GM12878 (cell line): ENCODE measurements at regions not wholly inside any gene's neighbourhood (a gene's known extent, or its start where the extent isn't known, plus 50 kb on each side); places are given as distances from the start of the nearest gene placed in this dataset.

Source experiments
- CTCF ChIP-seq, 3 experiments: IDR thresholded peaks in 2 of 3; conservative IDR thresholded peaks in 1 of 3; 2 replicates each; pipeline ENCODE4 v1.5.1; 2011; ENCODE audit warnings: low read depth in 3 of 3, low read length in 3 of 3, mild to moderate bottlenecking in 3 of 3, control low read depth in 2 of 3, moderate library complexity in 2 of 3, inconsistent platforms in 1 of 3, mixed read lengths in 1 of 3; ENCODE audit not compliant: control insufficient read depth in 2 of 3, insufficient read depth in 1 of 3; ENCODE audit errors: extremely low read depth in 1 of 3
- GABPA ChIP-seq: IDR thresholded peaks from 2 replicates; pipeline ENCODE4 v1.6.1; 2014; ENCODE audit warnings: antibody characterized with exemption, low read depth, mild to moderate bottlenecking, inconsistent platforms
- JUND ChIP-seq: IDR thresholded peaks from 2 replicates; pipeline ENCODE4 v1.6.1; 2012; ENCODE audit warnings: low read depth, mild to moderate bottlenecking, low read length, improper control_type of control experiment, moderate library complexity
- POLR2A ChIP-seq: IDR thresholded peaks from 2 replicates; pipeline ENCODE4 v1.6.1; 2011; ENCODE audit warnings: low read depth, mild to moderate bottlenecking, low read length
- POLR2AphosphoS5 ChIP-seq: IDR thresholded peaks from 2 replicates; pipeline ENCODE4 v1.6.1; 2011; ENCODE audit warnings: mild to moderate bottlenecking, low read length, inconsistent platforms
- RAD21 ChIP-seq: IDR thresholded peaks from 2 replicates; pipeline ENCODE4 v1.6.1; 2011; ENCODE audit warnings: mild to moderate bottlenecking, low read depth, low read length, moderate library complexity; ENCODE audit not compliant: insufficient read depth
- RAD51 ChIP-seq: fragments of 450-650 bp; IDR thresholded peaks from 2 replicates; pipeline ENCODE4 v1.6.1; 2016; ENCODE audit warnings: moderate library complexity, mild to moderate bottlenecking, inconsistent platforms
- RELB ChIP-seq: fragments of 450-650 bp; IDR thresholded peaks from 2 replicates; pipeline ENCODE4 v1.6.1; 2017; ENCODE audit warnings: low read depth, mild to moderate bottlenecking, moderate library complexity
- SIN3A ChIP-seq: IDR thresholded peaks from 2 replicates; pipeline ENCODE4 v1.6.1; 2012; ENCODE audit warnings: low read depth, low read length, improper control_type of control experiment
- SMC3 ChIP-seq: IDR thresholded peaks from 2 replicates; pipeline ENCODE4 v1.6.1; 2011; ENCODE audit warnings: low read length, improper control_type of control experiment, borderline replicate concordance
- TAF1 ChIP-seq: IDR thresholded peaks from 2 replicates; pipeline ENCODE4 v1.6.1; 2011; ENCODE audit warnings: mild to moderate bottlenecking, low read depth, low read length, borderline replicate concordance
- YY1 ChIP-seq: IDR thresholded peaks from 2 replicates; pipeline ENCODE4 v1.6.1; 2011; ENCODE audit warnings: low read depth, mild to moderate bottlenecking, low read length

- no peak for TF ChIP-seq JUND
- TF ChIP-seq TAF1 = no peak
- TF ChIP-seq RAD51 = no peak
- no peak for TF ChIP-seq CTCF (IDR thresholded peaks at IDR 0.05 in 2 of 3, conservative IDR thresholded peaks at IDR 0.05 in 1 of 3; ENCODE audit: control insufficient read depth in 2 of 3, extremely low read depth in 1 of 3, insufficient read depth in 1 of 3, low read depth in 3 of 3, low read length in 3 of 3)
- TF ChIP-seq SMC3 = no peak
- TF ChIP-seq GABPA = no peak
- no peak for TF ChIP-seq POLR2AphosphoS5
- TF ChIP-seq RAD21 = no peak
- no peak for TF ChIP-seq SIN3A
- TF ChIP-seq YY1 = no peak
- TF ChIP-seq RELB = no peak
- TF ChIP-seq POLR2A = no peak
Measured at GRCh38 chr3:140760324-140761075, 82.6 kb downstream of the TRIM42 start.
